GM23248 (cell line): ENCODE measurements at regions not wholly inside any gene's neighbourhood (a gene's known extent, or its start where the extent isn't known, plus 50 kb on each side); places are given as distances from the start of the nearest gene placed in this dataset.

Source experiments
- DNase-seq: peaks from one replicate; pipeline ENCODE4 v3.0.0-alpha.2; 2015
- H2AFZ ChIP-seq: fragments of 200-600 bp; sonication (generic); 2 replicates; pipeline ENCODE4 v1.6.1; 2016; ENCODE audit warnings: antibody characterized with exemption
- H3F3A ChIP-seq: fragments of 200-600 bp; sonication (generic); 2 replicates; pipeline ENCODE4 v1.6.1; 2016; ENCODE audit warnings: mild to moderate bottlenecking, antibody characterized with exemption, mixed run types; ENCODE audit not compliant: insufficient read depth
- H3K27ac ChIP-seq: fragments of 200-600 bp; sonication (generic); 2 replicates; pipeline ENCODE4 v1.5.1; 2016; ENCODE audit warnings: mild to moderate bottlenecking
- H3K27me3 ChIP-seq: fragments of 200-600 bp; sonication (generic); replicated peaks from 2 replicates; pipeline ENCODE4 v1.6.1; 2016; ENCODE audit warnings: mild to moderate bottlenecking; ENCODE audit not compliant: insufficient read depth
- H3K36me3 ChIP-seq: fragments of 200-600 bp; sonication (generic); 2 replicates; pipeline ENCODE4 v1.6.1; 2016; ENCODE audit warnings: low read depth, mild to moderate bottlenecking
- H3K4me1 ChIP-seq: fragments of 200-600 bp; sonication (generic); 2 replicates; pipeline ENCODE4 v1.6.1; 2016; ENCODE audit warnings: mild to moderate bottlenecking; ENCODE audit not compliant: insufficient read depth
- H3K4me2 ChIP-seq: fragments of 200-600 bp; sonication (generic); one replicate; pipeline ENCODE4 v1.6.1; 2016; ENCODE audit warnings: mild to moderate bottlenecking; ENCODE audit not compliant: unreplicated experiment
- H3K4me3 ChIP-seq: fragments of 200-600 bp; sonication (generic); 2 replicates; pipeline ENCODE4 v1.5.1; 2016; ENCODE audit warnings: mild to moderate bottlenecking
- H3K79me2 ChIP-seq: fragments of 200-600 bp; sonication (generic); 2 replicates; pipeline ENCODE4 v1.6.1; 2016; ENCODE audit warnings: mild to moderate bottlenecking; ENCODE audit not compliant: insufficient read depth
- H3K9ac ChIP-seq: fragments of 200-600 bp; sonication (generic); 2 replicates; pipeline ENCODE4 v1.6.1; 2016; ENCODE audit warnings: mild to moderate bottlenecking
- H3K9me2 ChIP-seq: fragments of 200-600 bp; sonication (generic); 2 replicates; pipeline ENCODE4 v1.6.1; 2016; ENCODE audit warnings: mixed run types, mild to moderate bottlenecking, moderate library complexity; ENCODE audit not compliant: insufficient read depth
- H3K9me3 ChIP-seq: fragments of 200-600 bp; sonication (generic); one replicate; pipeline ENCODE4 v1.6.1; 2017; ENCODE audit warnings: low read depth
- H4K20me1 ChIP-seq: fragments of 200-600 bp; sonication (generic); 2 replicates; pipeline ENCODE4 v1.6.0; 2016; ENCODE audit not compliant: insufficient read depth
- EZH2 ChIP-seq: fragments of 200-600 bp; sonication (generic); IDR thresholded peaks from 2 replicates; pipeline ENCODE4 v1.6.1; 2018; ENCODE audit warnings: antibody characterized with exemption, mild to moderate bottlenecking; ENCODE audit not compliant: insufficient read depth, poor library complexity, severe bottlenecking
- EZH2phosphoT487 ChIP-seq: fragments of 200-600 bp; sonication (generic); IDR thresholded peaks from 2 replicates; pipeline ENCODE4 v1.6.1; 2018; ENCODE audit warnings: antibody characterized with exemption, moderate library complexity, mild to moderate bottlenecking, low read depth; ENCODE audit not compliant: insufficient read depth
- WGBS, 2 experiments: methylation state at CpG; one replicate each; pipeline ENCODE4 v1.1.6; 2015 to 2017; ENCODE audit warnings: low lambda C conversion rate in 2 of 2, low coverage in 1 of 2; ENCODE audit errors: missing lambda C conversion rate in 2 of 2; 5-methylcytosine and 5-hydroxymethylcytosine counted together
- in situ Hi-C: fragments of 300-500 bp; cut with MboI; formaldehyde crosslinking; loops from 2 replicates; pipeline ENCODE4 v1.15.0; 2020

- in situ Hi-C loops = no loop called here
- H3K27me3 ChIP-seq = no peaks in the 10 kb centered on the region
- 41 to 43% methylated on average over 8 of the region's 8 CpGs for WGBS, 2 experiments
- H2AFZ ChIP-seq = no peak overlapping the region
- no peak overlapping the region for H3K27ac ChIP-seq
- no peak overlapping the region for H3K4me2 ChIP-seq
- no peaks in the 10 kb centered on the region for H3K9me3 ChIP-seq
- no peaks in the 10 kb centered on the region for H4K20me1 ChIP-seq
- peaks cover 6% of the 10 kb centered on the region; the same call in 1 of the 2 replicates for H3K4me1 ChIP-seq
- H3F3A ChIP-seq = no peaks in the 10 kb centered on the region
- DNase-seq = no peak
- no peak for TF ChIP-seq EZH2phosphoT487
- TF ChIP-seq EZH2 = no peak
- H3K36me3 ChIP-seq = no peaks in the 10 kb centered on the region
- no peaks in the 10 kb centered on the region for H3K9me2 ChIP-seq
- H3K4me3 ChIP-seq = no peak overlapping the region
- no peak overlapping the region for H3K9ac ChIP-seq
- no peaks in the 10 kb centered on the region for H3K79me2 ChIP-seq
Observed at GRCh38 chr3:5276934-5277333, 89.4 kb downstream of the EDEM1 start.

DNA sequence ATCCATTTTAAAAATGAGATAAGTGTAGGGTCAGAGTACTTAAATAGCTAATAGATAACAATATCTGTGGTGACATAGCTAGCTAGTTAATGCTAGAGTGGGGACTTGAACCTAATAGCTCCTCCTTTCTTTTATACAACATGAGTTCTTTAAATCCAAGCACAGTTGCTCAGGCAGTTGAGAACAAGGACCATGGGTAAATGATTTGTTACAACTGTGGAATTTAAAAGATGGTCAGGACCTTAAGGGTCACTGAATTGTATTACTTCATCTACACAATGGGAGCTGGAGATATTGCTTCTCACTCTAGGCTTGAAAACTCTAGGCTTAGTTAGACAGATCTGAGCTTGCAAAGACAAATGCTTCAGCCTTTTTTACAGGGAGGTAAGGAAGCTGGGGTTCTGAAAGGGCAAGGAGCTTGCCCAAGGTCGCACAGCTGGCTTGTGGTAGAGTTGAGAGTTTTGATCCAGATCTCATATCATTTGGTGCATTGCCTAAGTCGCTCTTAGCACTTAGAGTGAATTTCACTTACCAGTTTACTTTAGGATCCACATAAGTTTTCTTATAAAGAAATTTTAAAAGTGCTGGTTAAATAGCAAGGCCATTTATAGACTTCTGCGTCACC, 90.2 kb downstream of the EDEM1 start:
- no peaks in the 10 kb centered on the region for H3K79me2 ChIP-seq
- no peaks in the 10 kb centered on the region for H4K20me1 ChIP-seq
- H2AFZ ChIP-seq = no peak overlapping the region
- in situ Hi-C loops = no loop called here
- no peak overlapping the region for H3K9ac ChIP-seq
- H3K9me2 ChIP-seq = no peaks in the 10 kb centered on the region
- DNase-seq = no peak
- TF ChIP-seq EZH2phosphoT487 (no peak), EZH2 (no peak)
- no peak overlapping the region for H3K4me3 ChIP-seq
- H3K36me3 ChIP-seq = no peaks in the 10 kb centered on the region
- H3K4me2 ChIP-seq = no peak overlapping the region
- no peaks in the 10 kb centered on the region for H3K27me3 ChIP-seq
- 50 to 54% methylated on average over 3 of the region's 3 CpGs for WGBS, 2 experiments
- H3K27ac ChIP-seq = no peak overlapping the region
- H3K4me1 ChIP-seq = peaks cover 6% of the 10 kb centered on the region; the same call in 1 of the 2 replicates
- no peaks in the 10 kb centered on the region for H3K9me3 ChIP-seq
- H3F3A ChIP-seq = no peaks in the 10 kb centered on the region

GRCh38 chr3:5278666-5279065, 91.2 kb downstream of the EDEM1 start:
- H3K4me2 ChIP-seq = no peak overlapping the region
- H3K4me3 ChIP-seq = no peak overlapping the region
- H2AFZ ChIP-seq = no peak overlapping the region
- no peaks in the 10 kb centered on the region for H3K36me3 ChIP-seq
- no peaks in the 10 kb centered on the region for H3K27me3 ChIP-seq
- H3K27ac ChIP-seq = no peak overlapping the region
- in situ Hi-C loops = no loop called here
- H4K20me1 ChIP-seq = no peaks in the 10 kb centered on the region
- DNase-seq = no peak
- no peaks in the 10 kb centered on the region for H3K79me2 ChIP-seq
- H3K9me3 ChIP-seq = no peaks in the 10 kb centered on the region
- H3K4me1 ChIP-seq = peaks cover 6% of the 10 kb centered on the region; the same call in 1 of the 2 replicates
- H3F3A ChIP-seq = no peaks in the 10 kb centered on the region
- no peak overlapping the region for H3K9ac ChIP-seq
- no peaks in the 10 kb centered on the region for H3K9me2 ChIP-seq
- TF ChIP-seq EZH2 (no peak), EZH2phosphoT487 (no peak)

GRCh38 chr3:5282703-5283102, 95.2 kb downstream of the EDEM1 start:
- WGBS, 2 experiments = 84 to 89% methylated on average over 1 of the region's 1 CpG
- no peak overlapping the region for H3K4me3 ChIP-seq

DNA sequence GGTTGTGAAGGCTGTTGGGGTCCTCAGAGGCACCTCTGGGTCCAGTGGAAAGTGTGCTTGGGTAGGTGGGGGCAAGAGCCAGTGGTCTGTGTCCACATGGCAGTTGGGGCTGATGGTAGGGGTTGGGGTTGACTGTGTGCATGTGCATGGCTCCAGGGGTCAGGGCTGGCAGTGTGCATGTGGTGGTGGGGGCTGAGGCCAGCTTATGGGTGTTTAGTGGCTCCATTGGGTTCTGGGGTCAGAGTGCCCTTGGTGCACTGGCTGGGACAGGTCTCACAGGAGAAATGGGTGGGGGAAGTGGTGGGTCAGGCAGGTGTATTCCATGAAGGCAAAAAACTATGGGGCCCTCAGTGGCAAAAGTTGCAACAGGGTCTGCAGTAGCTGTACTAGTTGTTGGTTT, 97.9 kb downstream of the EDEM1 start:
- no peaks in the 10 kb centered on the region for H3K9me3 ChIP-seq
- no peaks in the 10 kb centered on the region for H3K79me2 ChIP-seq
- no peak overlapping the region for H3K9ac ChIP-seq
- no peak overlapping the region for H3K4me2 ChIP-seq
- H3K4me1 ChIP-seq = peaks cover 8% of the 10 kb centered on the region; the same call in 1 of the 2 replicates
- H3K36me3 ChIP-seq = no peaks in the 10 kb centered on the region
- peaks cover 12% of the 10 kb centered on the region for H3F3A ChIP-seq
- H3K27me3 ChIP-seq = no peaks in the 10 kb centered on the region
- in situ Hi-C loops = no loop called here
- no peak overlapping the region for H3K27ac ChIP-seq
- no peak for TF ChIP-seq EZH2
- no peak for TF ChIP-seq EZH2phosphoT487
- no peaks in the 10 kb centered on the region for H4K20me1 ChIP-seq
- no peak for DNase-seq
- H2AFZ ChIP-seq = no peak overlapping the region
- H3K4me3 ChIP-seq = no peak overlapping the region
- H3K9me2 ChIP-seq = no peaks in the 10 kb centered on the region

More at GRCh38 chr3:5282703-5283102, 95.2 kb downstream of the EDEM1 start:
- Histone ChIP-seq H3K36me3 (no peaks in the 10 kb centered on the region), H3K9me3 (no peaks in the 10 kb centered on the region), H2AFZ (no peak overlapping the region), H3F3A (no peaks in the 10 kb centered on the region), H3K4me1 (no peaks in the 10 kb centered on the region), H3K9me2 (no peaks in the 10 kb centered on the region), H3K27me3 (no peaks in the 10 kb centered on the region), H3K4me2 (no peak overlapping the region), H3K79me2 (no peaks in the 10 kb centered on the region), H3K9ac (no peak overlapping the region), H4K20me1 (no peaks in the 10 kb centered on the region), H3K27ac (no peak overlapping the region)
- DNase-seq = no peak
- TF ChIP-seq EZH2 (no peak), EZH2phosphoT487 (no peak)
- in situ Hi-C loops = no loop called here
